ENCODE measurements at regions not wholly inside any gene's neighbourhood (a gene's known extent, or its start where the extent isn't known, plus 50 kb on each side); places are given as distances from the start of the nearest gene placed in this dataset.

DNA sequence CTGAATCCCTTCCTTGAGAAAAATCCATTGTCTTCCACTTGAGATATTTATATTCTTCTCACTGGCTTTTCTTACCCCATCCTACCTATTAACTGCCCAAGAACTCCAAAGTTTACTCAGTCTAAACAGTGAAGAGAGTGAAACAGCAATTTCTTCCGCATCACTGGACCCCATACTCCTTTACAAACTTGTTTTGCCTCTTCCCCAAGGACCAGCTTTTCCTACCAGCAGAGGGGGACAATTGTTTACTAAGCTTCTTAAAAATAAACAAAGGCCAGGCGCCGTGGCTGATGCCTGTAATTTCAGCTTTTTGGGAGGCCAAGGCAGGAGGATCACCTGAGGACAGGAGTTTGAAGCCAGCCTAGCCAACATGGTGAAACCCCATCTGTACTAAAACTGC lies 52.0 kb downstream of the LRATD1 start:
- no peak for DNase-seq

GRCh38 chr2:14690926-14691325 lies 58.4 kb downstream of the LRATD1 start:
- DNase-seq: no peak

GRCh38 chr2:14693874-14694273 lies 61.4 kb downstream of the LRATD1 start:
- no peak for DNase-seq

DNA sequence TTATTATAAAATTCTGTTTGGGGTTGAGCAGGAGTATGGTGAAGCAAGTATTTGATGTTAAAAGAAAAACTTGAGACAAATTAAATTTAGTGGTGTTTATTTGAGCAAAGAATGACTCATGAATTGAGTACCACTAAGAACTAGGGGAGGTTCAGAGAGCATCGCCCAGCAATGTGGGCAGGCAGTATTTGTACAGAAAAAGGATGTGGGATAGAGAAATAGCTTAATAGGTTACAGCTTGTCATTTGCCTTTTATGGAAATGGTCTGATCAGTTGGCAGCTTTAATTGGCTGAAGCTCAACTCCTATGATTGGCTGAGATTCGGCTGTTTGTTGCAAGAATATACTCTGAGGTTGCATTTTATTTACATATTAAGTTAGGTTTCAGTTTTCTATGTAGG lies 68.2 kb downstream of the LRATD1 start:
- no peak for DNase-seq

DNA sequence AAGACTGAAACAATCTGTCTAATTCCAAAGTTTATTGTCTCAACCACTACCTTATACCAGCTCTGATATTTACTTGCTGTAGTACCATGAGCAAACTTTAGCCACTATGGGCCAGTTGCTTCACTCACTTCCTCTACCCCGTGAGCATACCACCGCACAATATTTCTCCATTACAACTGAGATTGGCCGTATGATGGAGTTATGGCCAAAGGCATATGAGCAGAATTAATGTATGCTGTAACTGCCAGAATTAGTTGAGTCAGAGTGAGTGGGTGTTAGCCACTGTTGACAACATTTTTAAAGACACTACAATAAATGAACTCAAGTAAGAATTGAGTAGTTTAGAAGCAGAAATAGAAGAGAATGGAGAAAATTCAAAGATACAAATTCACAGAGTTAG lies 69.7 kb downstream of the LRATD1 start:
- DNase-seq: no peak

- DNase-seq: no peak
Observed at GRCh38 chr2:14706201-14706600, 73.7 kb downstream of the LRATD1 start.

DNA sequence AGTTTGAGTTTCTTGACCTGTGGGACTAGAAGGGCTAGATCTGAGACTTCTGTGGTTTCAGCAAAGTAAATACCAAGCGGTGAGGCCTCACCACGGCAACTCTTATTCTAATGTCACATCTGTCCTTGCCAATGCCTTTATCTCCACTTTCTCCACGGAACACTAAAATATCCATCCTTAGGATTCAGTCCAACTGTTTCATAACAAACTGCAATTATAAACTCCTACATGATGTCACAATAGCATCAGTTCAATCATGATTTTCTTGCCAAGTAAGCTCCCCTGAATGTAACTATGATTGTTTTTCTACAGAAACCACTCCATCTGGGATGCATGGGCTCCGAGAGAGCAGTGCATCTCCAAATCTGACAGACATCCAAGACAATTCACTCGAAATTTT lies 79.6 kb downstream of the LRATD1 start:
- no peak for DNase-seq

GRCh38 chr2:14713248-14713647 lies 80.7 kb downstream of the LRATD1 start:
- DNase-seq: no peak

- DNase-seq: no peak
Observed at GRCh38 chr2:14715600-14715999, 83.1 kb downstream of the LRATD1 start.

- no peak for DNase-seq
Observed at GRCh38 chr2:14716319-14716718, 83.8 kb downstream of the LRATD1 start.

- DNase-seq: no peak
Observed at GRCh38 chr2:14717131-14717530, 84.6 kb downstream of the LRATD1 start.

- no peak for DNase-seq
Observed at GRCh38 chr2:14720319-14720718, 87.8 kb downstream of the LRATD1 start.

- no peak for DNase-seq
Observed at GRCh38 chr2:14720739-14721138, 88.2 kb downstream of the LRATD1 start.

GRCh38 chr2:14722904-14723570 lies 90.5 kb downstream of the LRATD1 start:
- DNase-seq: no peak

GRCh38 chr2:14723684-14724083 lies 91.2 kb downstream of the LRATD1 start:
- DNase-seq: no peak

GRCh38 chr2:14735696-14736095 lies 103.2 kb downstream of the LRATD1 start:
- no peak for DNase-seq

GRCh38 chr2:14737201-14737600 lies 104.7 kb downstream of the LRATD1 start:
- DNase-seq: no peak

- no peak for DNase-seq
Observed at GRCh38 chr2:14743861-14744260, 111.3 kb downstream of the LRATD1 start.

- no peak for DNase-seq
Observed at GRCh38 chr2:14745288-14746076, 113.0 kb downstream of the LRATD1 start.

DNA sequence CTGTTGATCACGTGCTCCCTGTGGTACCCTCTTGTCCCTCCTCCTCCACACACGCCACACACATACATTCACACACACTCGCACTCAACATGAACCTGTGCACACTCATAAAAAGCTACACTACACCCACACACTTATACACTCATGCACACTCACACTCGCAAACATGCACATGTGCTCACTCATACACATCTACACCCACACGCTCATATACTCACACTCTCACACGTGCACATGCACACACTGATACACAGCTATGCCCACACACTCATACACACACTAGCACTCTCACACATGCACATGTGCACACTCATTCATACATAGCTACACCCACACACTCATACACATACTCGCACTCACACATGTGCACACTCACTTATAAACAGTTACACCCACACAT lies 113.6 kb downstream of the LRATD1 start:
- DNase-seq: no peak

GRCh38 chr2:14747447-14747846 lies 114.9 kb downstream of the LRATD1 start:
- no peak for DNase-seq

- no peak for DNase-seq
Observed at GRCh38 chr2:14749884-14750283, 117.4 kb downstream of the LRATD1 start.

DNA sequence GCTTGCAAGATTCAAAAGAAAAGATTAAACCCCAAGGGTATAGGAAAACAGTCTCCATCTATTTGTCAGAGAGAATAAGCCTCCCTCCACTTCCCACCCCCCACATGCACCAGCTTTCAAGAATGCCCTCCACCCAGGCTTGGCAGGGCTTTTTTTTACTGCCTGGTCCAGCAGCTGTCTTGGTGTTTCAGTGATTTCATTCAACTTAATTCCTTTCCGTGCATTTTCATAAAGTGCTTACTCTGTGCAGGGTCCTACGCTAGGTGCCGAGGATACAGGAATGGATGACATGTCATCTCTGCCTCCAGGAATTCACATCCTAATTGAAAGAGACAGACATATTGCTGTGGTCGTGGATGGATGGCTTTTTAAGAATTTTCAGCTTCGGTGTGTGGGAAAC lies 117.9 kb downstream of the LRATD1 start:
- no peak for DNase-seq

DNA sequence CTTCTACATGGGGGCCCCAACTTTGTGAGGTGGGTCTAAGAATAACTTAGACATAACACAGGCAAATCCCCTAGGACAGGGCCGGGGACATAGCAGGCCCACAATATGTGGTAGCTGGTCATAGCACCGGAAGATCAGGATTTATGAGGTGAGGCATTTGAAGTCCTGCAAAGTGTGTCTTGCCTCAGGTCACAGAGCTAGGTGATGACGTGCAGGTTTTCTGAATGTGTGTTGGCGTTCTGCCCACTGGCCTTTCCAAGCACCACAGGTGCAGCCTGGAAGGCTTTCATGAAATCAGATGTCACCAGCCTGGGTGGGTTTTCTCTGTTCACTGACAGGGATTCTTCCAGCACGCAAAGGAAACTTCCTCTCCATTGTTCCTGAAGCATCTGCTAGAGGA lies 119.1 kb downstream of the LRATD1 start:
- DNase-seq: no peak

- no peak for DNase-seq
Observed at GRCh38 chr2:14752295-14752694, 119.8 kb downstream of the LRATD1 start.
